H1 (cell line): ENCODE measurements at regions not wholly inside any gene's neighbourhood (a gene's known extent, or its start where the extent isn't known, plus 50 kb on each side); places are given as distances from the start of the nearest gene placed in this dataset.

Source experiments
- CTCF ChIA-PET: fragments of 300-600 bp; sonication (Branson Sonifier 250); formaldehyde crosslinking; loops from one replicate; lab custom pipeline; 2021; ENCODE audit not compliant: partially characterized antibody; lab: Charles Lee
- POLR2A ChIA-PET: fragments of 300-600 bp; sonication (Branson Sonifier 250); formaldehyde crosslinking; loops from one replicate; lab custom pipeline; 2021; ENCODE audit warnings: inconsistent platforms; ENCODE audit not compliant: partially characterized antibody; lab: Charles Lee
- DNase-seq, 2 experiments: peaks; one replicate each; pipeline versions ENCODE4 v3.0.0 to v3.0.0-alpha.2; 2010 to 2022; ENCODE audit warnings: low spot score in 2 of 2, low read depth in 1 of 2, mixed read lengths in 1 of 2
- FAIRE-seq: peaks from 2 replicates; lab custom pipeline; 2011; peaks lifted over from hg19 to GRCh38; lab: Jason Lieb, UNC
- H2AFZ ChIP-seq: 2 replicates; pipeline ENCODE4 v1.8.1; 2012; ENCODE audit warnings: low read length, inconsistent platforms
- H2AK5ac ChIP-seq: 2 replicates; pipeline ENCODE4 v1.6.1; 2013; ENCODE audit warnings: low read depth, low read length
- H2BK120ac ChIP-seq: replicated peaks from 2 replicates; pipeline ENCODE3; 2013; ENCODE audit warnings: low read depth, low read length, inconsistent platforms
- H2BK12ac ChIP-seq: 2 replicates; pipeline ENCODE4 v1.6.1; 2013; ENCODE audit warnings: low read depth, low read length
- H2BK15ac ChIP-seq: 2 replicates; pipeline ENCODE4 v1.6.1; 2013; ENCODE audit warnings: low read length
- H2BK20ac ChIP-seq: 2 replicates; pipeline ENCODE4 v1.6.1; 2013; ENCODE audit warnings: low read length
- H2BK5ac ChIP-seq: 2 replicates; pipeline ENCODE4 v1.6.1; 2013; ENCODE audit warnings: low read depth, low read length
- H3K14ac ChIP-seq: 2 replicates; pipeline ENCODE4 v1.6.1; 2013; ENCODE audit warnings: inconsistent platforms; ENCODE audit not compliant: insufficient read length
- H3K18ac ChIP-seq: 2 replicates; pipeline ENCODE4 v1.6.1; 2013; ENCODE audit warnings: low read length; ENCODE audit errors: extremely low read depth
- H3K23ac ChIP-seq: 2 replicates; pipeline ENCODE4 v1.6.1; 2013; ENCODE audit warnings: inconsistent platforms; ENCODE audit not compliant: insufficient read length
- H3K23me2 ChIP-seq: 2 replicates; pipeline ENCODE4 v1.6.1; 2013; ENCODE audit warnings: low read depth, low read length
- H3K27ac ChIP-seq: 2 replicates; pipeline ENCODE4 v1.6.1; 2011; ENCODE audit warnings: low read depth, low read length, inconsistent platforms
- H3K27me3 ChIP-seq, 4 experiments: replicated peaks in 1 of 4; 1 replicate in 1 of 4; 2 replicates in 3 of 4; pipeline versions ENCODE4 v1.6.1 to v1.8.1; 2011 to 2013; ENCODE audit warnings: low read length in 3 of 4, mild to moderate bottlenecking in 3 of 4, inconsistent platforms in 2 of 4, mixed read lengths in 2 of 4, moderate library complexity in 1 of 4; ENCODE audit not compliant: control insufficient read depth in 3 of 4, insufficient read depth in 3 of 4; ENCODE audit errors: extremely low read depth in 1 of 4
- H3K36me3 ChIP-seq, 4 experiments: 2 replicates each; pipeline versions ENCODE4 v1.6.1 to v1.8.1; 2011 to 2013; ENCODE audit warnings: mild to moderate bottlenecking in 4 of 4, low read length in 3 of 4, moderate library complexity in 2 of 4, control low read depth in 1 of 4, inconsistent platforms in 1 of 4; ENCODE audit not compliant: insufficient read depth in 4 of 4, control insufficient read depth in 2 of 4
- H3K4ac ChIP-seq: replicated peaks from 2 replicates; pipeline ENCODE3; 2013; ENCODE audit warnings: low read length, low read depth, mixed read lengths, inconsistent platforms; ENCODE audit not compliant: insufficient read length
- H3K4me1 ChIP-seq, 4 experiments: replicated peaks in 1 of 4; 1 replicate in 1 of 4; 2 replicates in 3 of 4; pipeline versions ENCODE4 v1.6.1 to v1.8.1; 2011 to 2013; ENCODE audit warnings: low read length in 3 of 4, inconsistent platforms in 2 of 4, mixed read lengths in 1 of 4; ENCODE audit not compliant: insufficient read depth in 4 of 4, control insufficient read depth in 3 of 4
- H3K4me2 ChIP-seq, 2 experiments: 2 replicates each; pipeline versions ENCODE4 v1.6.1 to v1.8.1; 2011 to 2013; ENCODE audit warnings: low read depth in 2 of 2, low read length in 2 of 2, control low read depth in 1 of 2, inconsistent platforms in 1 of 2, mild to moderate bottlenecking in 1 of 2; ENCODE audit not compliant: insufficient read depth in 1 of 2
- H3K4me3 ChIP-seq, 4 experiments: fragments of 200-600, 300-600 bp in 1 of 4; sonication (generic), shearing (Covaris generic), sonication (Bioruptor Twin) in 1 of 4; 2 replicates each; pipeline versions ENCODE4 v1.5.1 to v1.8.1; 2011 to 2016; ENCODE audit warnings: low read length in 4 of 4, low read depth in 3 of 4, control low read depth in 2 of 4, inconsistent platforms in 2 of 4, mild to moderate bottlenecking in 2 of 4, mixed read lengths in 1 of 4, moderate library complexity in 1 of 4; ENCODE audit not compliant: insufficient read depth in 2 of 4; ENCODE audit errors: extremely low read depth in 1 of 4
- H3K56ac ChIP-seq: replicated peaks from 2 replicates; pipeline ENCODE3; 2013; ENCODE audit warnings: low read depth, mild to moderate bottlenecking, mixed read lengths, low read length, inconsistent platforms; ENCODE audit not compliant: insufficient read length
- H3K79me1 ChIP-seq: 2 replicates; pipeline ENCODE4 v1.6.1; 2013; ENCODE audit warnings: low read depth, low read length, control low read depth
- H3K79me2 ChIP-seq, 2 experiments: 2 replicates each; pipeline versions ENCODE4 v1.6.1 to v1.8.1; 2012 to 2013; ENCODE audit warnings: low read length in 2 of 2, mild to moderate bottlenecking in 2 of 2, inconsistent platforms in 1 of 2; ENCODE audit not compliant: insufficient read depth in 2 of 2, control insufficient read depth in 1 of 2
- H3K9ac ChIP-seq, 4 experiments: replicated peaks in 1 of 4; 1 replicate in 1 of 4; 2 replicates in 3 of 4; pipeline versions ENCODE4 v1.6.1 to v1.8.1; 2011 to 2013; ENCODE audit warnings: low read depth in 3 of 4, low read length in 3 of 4, control low read depth in 2 of 4, mild to moderate bottlenecking in 2 of 4, moderate library complexity in 2 of 4, inconsistent platforms in 1 of 4; ENCODE audit errors: extremely low read depth in 1 of 4
- H3K9me3 ChIP-seq, 2 experiments: 2 replicates each; pipeline versions ENCODE4 v1.6.1 to v1.8.1; 2012 to 2013; ENCODE audit warnings: mild to moderate bottlenecking in 2 of 2, moderate library complexity in 2 of 2, control low read depth in 1 of 2, inconsistent platforms in 1 of 2, low read depth in 1 of 2, low read length in 1 of 2, mixed read lengths in 1 of 2; ENCODE audit not compliant: insufficient read depth in 2 of 2
- H4K20me1 ChIP-seq, 2 experiments: replicated peaks in 1 of 2; 2 replicates each; pipeline versions ENCODE3 to v1.8.1; 2011 to 2013; ENCODE audit warnings: inconsistent platforms in 2 of 2, low read length in 2 of 2, mild to moderate bottlenecking in 1 of 2; ENCODE audit not compliant: insufficient read depth in 2 of 2, control insufficient read depth in 1 of 2
- H4K5ac ChIP-seq: 2 replicates; pipeline ENCODE4 v1.6.1; 2013; ENCODE audit warnings: low read length, low read depth, mixed read lengths, inconsistent platforms; ENCODE audit not compliant: insufficient read length
- H4K8ac ChIP-seq: 2 replicates; pipeline ENCODE4 v1.8.0; 2013; ENCODE audit warnings: mild to moderate bottlenecking, moderate library complexity, low read length, inconsistent platforms; ENCODE audit not compliant: insufficient read depth; ENCODE audit errors: extremely low read depth
- H4K91ac ChIP-seq: replicated peaks from 2 replicates; pipeline ENCODE3; 2013; ENCODE audit warnings: low read length, mixed read lengths, inconsistent platforms; ENCODE audit not compliant: insufficient read length
- CEBPB ChIP-seq: IDR thresholded peaks from 2 replicates; pipeline ENCODE4 v1.6.1; 2012; ENCODE audit warnings: low read depth, low read length
- CHD1 ChIP-seq: IDR thresholded peaks from 2 replicates; pipeline ENCODE4 v1.6.1; 2012; ENCODE audit warnings: low read depth, low read length, improper control_type of control experiment
- CREB1 ChIP-seq: IDR thresholded peaks from 2 replicates; pipeline ENCODE4 v1.6.1; 2012; ENCODE audit warnings: inconsistent platforms
- CTCF ChIP-seq, 3 experiments: IDR thresholded peaks; 1 replicate in 2 of 3; 2 replicates in 1 of 3; pipeline versions ENCODE4 v1.5.1 to v1.6.1; 2011; ENCODE audit warnings: low read length in 3 of 3, mild to moderate bottlenecking in 3 of 3, inconsistent platforms in 2 of 3, low read depth in 1 of 3, moderate library complexity in 1 of 3; ENCODE audit not compliant: insufficient read depth in 1 of 3; ENCODE audit errors: control extremely low read depth in 1 of 3
- E2F6 ChIP-seq: IDR thresholded peaks from 2 replicates; pipeline ENCODE4 v1.6.1; 2012; ENCODE audit warnings: inconsistent platforms
- GABPA ChIP-seq: IDR thresholded peaks from 2 replicates; pipeline ENCODE4 v1.6.1; 2011; ENCODE audit warnings: mild to moderate bottlenecking, low read length, moderate library complexity, borderline replicate concordance; ENCODE audit not compliant: insufficient read depth
- SRF ChIP-seq: IDR thresholded peaks from 2 replicates; pipeline ENCODE4 v1.6.1; 2011; ENCODE audit warnings: mild to moderate bottlenecking, low read depth, low read length, moderate library complexity
- TEAD4 ChIP-seq: IDR thresholded peaks from 2 replicates; pipeline ENCODE4 v1.6.1; 2012; ENCODE audit warnings: low read depth, low read length, inconsistent platforms, mixed read lengths
- WGBS, 2 experiments: shearing (Covaris generic) in 1 of 2; methylation state at CpG; one replicate each; pipeline versions ENCODE4 v1.1.6 to v1.1.7; 2013 to 2015; ENCODE audit warnings: low lambda C conversion rate in 2 of 2, mixed read lengths in 2 of 2, inconsistent platforms in 1 of 2, low coverage in 1 of 2, missing lambda C conversion rate in 1 of 2; ENCODE audit not compliant: insufficient replicate concordance in 2 of 2, insufficient coverage in 1 of 2, insufficient read length in 1 of 2; ENCODE audit errors: extremely low coverage in 1 of 2, missing lambda C conversion rate in 1 of 2; 5-methylcytosine and 5-hydroxymethylcytosine counted together

- CTCF ChIA-PET, result no interaction called here
- no peak for DNase-seq
- 96% methylated on average over 2 of the region's 2 CpGs; no CpG with 5 or more reads in 1 of the 2 experiments for WGBS, 2 experiments
These were observed 1125.1 kb downstream of the TDRD15 start for GRCh38 chr2:22248851-22249250.

More at GRCh38 chr2:22248851-22249250, 1125.1 kb downstream of the TDRD15 start:
- H3K36me3 ChIP-seq, result no peaks in the 10 kb centered on the region
- H2BK20ac ChIP-seq, result no peak overlapping the region
- H3K27ac ChIP-seq, result no peak overlapping the region
- no peaks in the 10 kb centered on the region for H3K79me2 ChIP-seq
- no peak overlapping the region for H3K9ac ChIP-seq
- H3K4me3 ChIP-seq, result no peak overlapping the region
- no peak overlapping the region for H3K14ac ChIP-seq
- no peak overlapping the region for H4K91ac ChIP-seq
- H3K9me3 ChIP-seq, result no peaks in the 10 kb centered on the region
- H3K79me1 ChIP-seq, result no peaks in the 10 kb centered on the region
- H2BK120ac ChIP-seq, result no peak overlapping the region
- H4K8ac ChIP-seq, result no peak overlapping the region
- H3K18ac ChIP-seq, result no peak overlapping the region
- H2BK5ac ChIP-seq, result no peak overlapping the region
- no peak for FAIRE-seq
- no peak overlapping the region for H2AK5ac ChIP-seq
- no peak overlapping the region for H3K23ac ChIP-seq
- no peak overlapping the region for H3K56ac ChIP-seq
- peaks cover 0 to 4% (median 1%) of the 10 kb centered on the region in 4 experiments; a peak in 2 of 7 replicates for H3K4me1 ChIP-seq
- H4K20me1 ChIP-seq, result no peaks in the 10 kb centered on the region
- H2BK12ac ChIP-seq, result no peak overlapping the region
- POLR2A ChIA-PET, result no interaction called here
- H3K4ac ChIP-seq, result no peak overlapping the region
- H3K4me2 ChIP-seq, result no peak overlapping the region
- H2AFZ ChIP-seq, result no peak overlapping the region
- no peak overlapping the region for H4K5ac ChIP-seq
- H3K23me2 ChIP-seq, result no peaks in the 10 kb centered on the region
- H2BK15ac ChIP-seq, result no peak overlapping the region
- H3K27me3 ChIP-seq, result no peaks in the 10 kb centered on the region
- TF ChIP-seq CHD1 (no peak), E2F6 (no peak), GABPA (no peak), SRF (no peak), CEBPB (no peak), CREB1 (no peak), TEAD4 (no peak), CTCF (IDR thresholded peaks at IDR 0.05; ENCODE audit: control extremely low read depth in 1 of 3, insufficient read depth in 1 of 3, low read depth in 1 of 3, low read length in 3 of 3) (no peak)
